Right lobe of liver (tissue), 6 donors: ENCODE measurements at regions not wholly inside any gene's neighbourhood (a gene's known extent, or its start where the extent isn't known, plus 50 kb on each side); places are given as distances from the start of the nearest gene placed in this dataset.

ENCODE experiments used
- ATAC-seq, 4 donors: fragments of 200-7000 bp; cut with Tn5 transposase; one replicate each; pipeline ENCODE4 v1.9.1; 2020; ENCODE audit warnings: mild to moderate bottlenecking in 4 of 4, moderate library complexity in 4 of 4
- DNase-seq, 3 donors: peaks; one replicate each; pipeline ENCODE4 v3.0.0-alpha.2; 2020
- H3K27ac ChIP-seq, 3 donors: fragments of 200-600 bp; one replicate each; pipeline ENCODE4 v1.8.0; 2022
- H3K27me3 ChIP-seq, 2 donors: fragments of 200-600 bp; one replicate each; pipeline ENCODE4 v1.8.0; 2022
- H3K36me3 ChIP-seq, 4 donors: fragments of 200-600 bp; sonication (generic) in 1 of 4; one replicate each; pipeline versions ENCODE4 v1.5.1 to v1.8.0; 2017 to 2022; ENCODE audit warnings: control low read depth in 1 of 4
- H3K4me1 ChIP-seq, 4 donors: fragments of 200-600 bp; sonication (generic) in 1 of 4; one replicate each; pipeline versions ENCODE4 v1.5.1 to v1.8.0; 2017 to 2022; ENCODE audit warnings: control low read depth in 1 of 4
- H3K4me3 ChIP-seq, 3 donors: fragments of 200-600 bp; one replicate each; pipeline ENCODE4 v1.8.0; 2022
- H3K9me3 ChIP-seq, 4 donors: fragments of 200-600 bp; sonication (generic) in 1 of 4; one replicate each; pipeline versions ENCODE4 v1.5.1 to v1.8.0; 2017 to 2022; ENCODE audit warnings: control low read depth in 1 of 4
- POLR2A ChIP-seq: fragments of 450-650 bp; IDR thresholded peaks from one replicate; pipeline ENCODE4 v1.6.1; 2017; ENCODE audit warnings: antibody characterized with exemption, mild to moderate bottlenecking
- WGBS: methylation state at CpG from one replicate; pipeline ENCODE4 v1.1.6; 2018; ENCODE audit warnings: low coverage, low lambda C conversion rate; ENCODE audit not compliant: insufficient coverage; ENCODE audit errors: missing lambda C conversion rate; 5-methylcytosine and 5-hydroxymethylcytosine counted together
- intact Hi-C, 2 donors: fragments of 100-400 bp; cut with DNase I; formaldehyde crosslinking; loops; one replicate each; pipeline versions ENCODE4 v1.11.2 to v1.14.1; 2022
- TF ChIP-seq, protein P1 (sequence below), 4 donors: fragments of 200-600 bp in 3 of 4; fragments of 450-650 bp in 1 of 4; IDR thresholded peaks; one replicate each; pipeline versions ENCODE4 v1.5.1 to v1.8.0; 2016 to 2022; ENCODE audit warnings: antibody characterized with exemption in 4 of 4, mild to moderate bottlenecking in 2 of 4
- donor health status: DM: no; HTN: yes; CAD: no.
- donor health status: DM: no; HTN: no; CAD: no.
- donor health status: DM: no; HTN: no; CAD: no.
- donor health status: DM: no; HTN: yes; CAD: no.
- donor health status: DM: no; HTN: yes; CAD: no.

DNA sequence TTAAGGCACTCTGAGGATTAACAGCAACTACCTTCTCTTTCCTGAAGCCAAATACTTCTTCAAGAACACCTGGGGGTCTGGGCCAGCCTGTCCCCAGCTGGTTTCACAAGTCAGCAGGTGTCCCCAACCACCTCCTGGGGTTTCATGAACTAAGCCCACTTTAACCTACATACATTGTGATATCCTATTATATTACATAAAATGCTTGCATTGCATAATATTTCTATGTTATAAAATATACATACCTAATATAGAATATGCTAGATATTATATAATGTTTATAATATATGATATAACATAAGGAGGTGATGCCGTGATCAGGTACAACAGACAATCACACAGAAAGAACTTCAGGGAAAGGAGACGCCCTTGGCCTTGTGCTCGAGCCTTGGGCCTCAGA is 367.6 kb downstream of the C16orf95 start:
- H3K9me3 ChIP-seq = no peaks in the 10 kb centered on the region
- intact Hi-C loops = no loop called here
- ATAC-seq (no peak), DNase-seq (no peak)
- H3K27ac ChIP-seq = no peak overlapping the region
- no peaks in the 10 kb centered on the region for H3K27me3 ChIP-seq
- no peak overlapping the region for H3K4me3 ChIP-seq
- WGBS = 62% methylated on average over 3 of the region's 3 CpGs
- H3K36me3 ChIP-seq = no peaks in the 10 kb centered on the region
- no peak for TF ChIP-seq POLR2A
- TF ChIP-seq, protein P1, sequence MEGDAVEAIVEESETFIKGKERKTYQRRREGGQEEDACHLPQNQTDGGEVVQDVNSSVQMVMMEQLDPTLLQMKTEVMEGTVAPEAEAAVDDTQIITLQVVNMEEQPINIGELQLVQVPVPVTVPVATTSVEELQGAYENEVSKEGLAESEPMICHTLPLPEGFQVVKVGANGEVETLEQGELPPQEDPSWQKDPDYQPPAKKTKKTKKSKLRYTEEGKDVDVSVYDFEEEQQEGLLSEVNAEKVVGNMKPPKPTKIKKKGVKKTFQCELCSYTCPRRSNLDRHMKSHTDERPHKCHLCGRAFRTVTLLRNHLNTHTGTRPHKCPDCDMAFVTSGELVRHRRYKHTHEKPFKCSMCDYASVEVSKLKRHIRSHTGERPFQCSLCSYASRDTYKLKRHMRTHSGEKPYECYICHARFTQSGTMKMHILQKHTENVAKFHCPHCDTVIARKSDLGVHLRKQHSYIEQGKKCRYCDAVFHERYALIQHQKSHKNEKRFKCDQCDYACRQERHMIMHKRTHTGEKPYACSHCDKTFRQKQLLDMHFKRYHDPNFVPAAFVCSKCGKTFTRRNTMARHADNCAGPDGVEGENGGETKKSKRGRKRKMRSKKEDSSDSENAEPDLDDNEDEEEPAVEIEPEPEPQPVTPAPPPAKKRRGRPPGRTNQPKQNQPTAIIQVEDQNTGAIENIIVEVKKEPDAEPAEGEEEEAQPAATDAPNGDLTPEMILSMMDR (IDR thresholded peaks at IDR 0.05) = no peak
- H3K4me1 ChIP-seq = no peaks in the 10 kb centered on the region

DNA sequence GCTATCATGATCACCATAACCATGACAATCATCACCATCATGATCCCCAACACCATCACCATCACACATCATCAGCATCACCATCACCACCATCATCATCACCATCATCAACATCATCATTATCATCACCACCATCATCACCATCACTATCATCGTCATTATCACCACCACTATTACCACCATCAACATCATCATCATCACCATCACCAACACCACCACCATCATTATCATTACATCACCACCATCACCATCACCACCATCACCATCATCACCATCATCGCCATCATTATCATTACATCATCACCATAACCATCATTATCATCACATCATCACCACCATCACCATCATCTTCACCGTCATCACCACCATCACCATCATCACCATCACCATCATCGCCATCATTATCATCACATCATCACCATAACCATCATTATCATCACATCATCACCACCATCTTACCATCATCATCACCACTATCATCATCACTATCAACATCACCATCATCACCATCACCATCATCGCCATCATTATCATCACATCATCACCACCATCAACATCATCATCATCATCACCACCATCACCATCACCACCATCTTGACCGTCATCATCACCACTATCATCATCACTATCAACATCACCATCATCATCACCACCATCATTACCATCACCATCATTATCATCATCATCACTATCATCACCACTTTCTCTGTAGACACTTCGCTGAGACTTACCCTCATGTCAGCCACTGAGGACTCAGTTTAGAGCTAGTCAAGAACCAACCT is 366.0 kb downstream of the C16orf95 start:
- H3K27ac ChIP-seq = no peak overlapping the region
- H3K9me3 ChIP-seq = no peaks in the 10 kb centered on the region
- 77% methylated on average over 7 of the region's 7 CpGs for WGBS
- no peaks in the 10 kb centered on the region for H3K27me3 ChIP-seq
- ATAC-seq (no peak), DNase-seq (no peak)
- intact Hi-C loops = no loop called here
- no peak overlapping the region for H3K4me3 ChIP-seq
- H3K4me1 ChIP-seq = no peaks in the 10 kb centered on the region
- TF ChIP-seq POLR2A = no peak
- TF ChIP-seq, protein P1 (IDR thresholded peaks at IDR 0.05) = no peak
- no peaks in the 10 kb centered on the region for H3K36me3 ChIP-seq

DNA sequence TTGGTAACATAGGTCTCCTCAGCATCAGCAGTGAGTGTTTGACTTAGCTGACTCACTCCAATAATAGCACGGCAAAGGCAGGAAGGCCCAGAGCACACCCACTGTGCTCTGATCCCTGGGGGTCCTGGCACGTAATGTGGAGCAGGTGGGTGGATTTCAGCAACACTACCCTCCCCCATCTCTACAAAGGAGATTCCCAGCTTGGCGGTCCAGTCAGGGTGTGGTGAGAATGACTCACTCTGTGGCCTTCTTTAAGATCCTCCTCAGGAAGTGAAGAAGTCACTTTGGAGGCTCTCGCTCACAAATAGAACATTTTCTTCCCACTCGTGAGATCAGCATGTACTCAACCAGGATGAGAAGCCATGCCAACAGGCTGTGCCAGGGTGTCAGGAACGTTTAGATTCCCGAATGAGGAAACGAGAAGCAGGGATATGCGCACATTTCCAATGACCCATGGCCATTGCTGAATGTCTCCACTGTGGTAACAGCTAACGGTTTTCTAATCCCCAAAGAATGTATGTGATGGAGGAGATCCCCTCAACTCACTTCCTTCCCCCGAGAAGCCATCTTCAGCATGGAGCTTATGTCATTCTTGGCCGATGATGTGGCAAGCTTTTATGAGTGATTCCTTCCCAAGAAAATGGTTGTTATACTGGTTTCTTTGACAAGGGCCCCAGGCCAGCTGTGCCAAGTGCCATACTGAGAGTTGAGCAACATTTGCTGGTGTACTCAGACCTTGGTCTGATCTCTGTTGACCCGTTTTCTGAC is 365.2 kb downstream of the C16orf95 start:
- Histone ChIP-seq H3K36me3 (no peaks in the 10 kb centered on the region), H3K4me1 (no peaks in the 10 kb centered on the region), H3K27ac (no peak overlapping the region), H3K27me3 (no peaks in the 10 kb centered on the region), H3K4me3 (no peak overlapping the region), H3K9me3 (no peaks in the 10 kb centered on the region)
- intact Hi-C loops = no loop called here
- TF ChIP-seq, protein P1 (IDR thresholded peaks at IDR 0.05) = no peak
- TF ChIP-seq POLR2A = no peak
- 66% methylated on average over 10 of the region's 13 CpGs for WGBS
- DNase-seq (no peak), ATAC-seq (no peak)

DNA sequence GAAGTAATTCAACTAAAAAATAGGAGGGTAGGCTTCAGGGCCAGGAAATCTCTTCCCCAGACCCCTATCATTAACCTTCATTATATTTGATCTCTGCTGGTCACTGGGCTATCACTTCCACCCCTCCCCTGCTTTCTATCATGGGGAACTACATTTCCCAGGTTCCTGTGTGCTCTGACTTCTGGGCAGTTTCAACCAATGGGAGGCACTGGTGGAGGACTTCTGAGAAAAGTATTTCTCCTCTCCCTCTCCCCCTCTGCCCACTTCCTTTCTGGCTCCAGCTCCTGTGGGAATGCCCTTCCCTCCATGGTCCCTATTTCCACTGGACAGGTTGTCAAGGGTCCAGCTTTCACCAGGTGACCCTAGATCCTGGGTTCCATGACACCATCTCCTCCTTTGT is 364.4 kb downstream of the C16orf95 start:
- Histone ChIP-seq H3K9me3 (no peaks in the 10 kb centered on the region), H3K36me3 (no peaks in the 10 kb centered on the region), H3K4me1 (no peaks in the 10 kb centered on the region), H3K27ac (no peak overlapping the region), H3K27me3 (no peaks in the 10 kb centered on the region), H3K4me3 (no peak overlapping the region)
- TF ChIP-seq, protein P1 (IDR thresholded peaks at IDR 0.05) = no peak
- TF ChIP-seq POLR2A = no peak
- DNase-seq = no peak
- no peak for ATAC-seq
- intact Hi-C loops = no loop called here
